HFF-Myc (cell line): ENCODE measurements at regions not wholly inside any gene's neighbourhood (a gene's known extent, or its start where the extent isn't known, plus 50 kb on each side); places are given as distances from the start of the nearest gene placed in this dataset.
"Not testable (repeated sequence)": the region's sequence is repeated elsewhere in the genome, so short reads cannot be mapped to it uniquely, and the experiment has no call there.

Experiments
- DNase-seq: peaks from one replicate; pipeline ENCODE4 v3.0.0-alpha.2; 2011; ENCODE audit warnings: low read depth; ENCODE audit errors: extremely low read depth
- H3K4me3 ChIP-seq: replicated peaks from 2 replicates; pipeline ENCODE4 v1.5.1; 2011; ENCODE audit warnings: low read depth, mild to moderate bottlenecking, control low read depth, low read length
- TF ChIP-seq, protein P1 (sequence below): IDR thresholded peaks from 2 replicates; pipeline ENCODE4 v1.5.1; 2012; ENCODE audit warnings: mild to moderate bottlenecking, low read depth, low read length, control low read depth; ENCODE audit errors: missing control alignments

- H3K4me3 ChIP-seq, result no peak overlapping the region
- DNase-seq, result no peak
- TF ChIP-seq, protein P1, sequence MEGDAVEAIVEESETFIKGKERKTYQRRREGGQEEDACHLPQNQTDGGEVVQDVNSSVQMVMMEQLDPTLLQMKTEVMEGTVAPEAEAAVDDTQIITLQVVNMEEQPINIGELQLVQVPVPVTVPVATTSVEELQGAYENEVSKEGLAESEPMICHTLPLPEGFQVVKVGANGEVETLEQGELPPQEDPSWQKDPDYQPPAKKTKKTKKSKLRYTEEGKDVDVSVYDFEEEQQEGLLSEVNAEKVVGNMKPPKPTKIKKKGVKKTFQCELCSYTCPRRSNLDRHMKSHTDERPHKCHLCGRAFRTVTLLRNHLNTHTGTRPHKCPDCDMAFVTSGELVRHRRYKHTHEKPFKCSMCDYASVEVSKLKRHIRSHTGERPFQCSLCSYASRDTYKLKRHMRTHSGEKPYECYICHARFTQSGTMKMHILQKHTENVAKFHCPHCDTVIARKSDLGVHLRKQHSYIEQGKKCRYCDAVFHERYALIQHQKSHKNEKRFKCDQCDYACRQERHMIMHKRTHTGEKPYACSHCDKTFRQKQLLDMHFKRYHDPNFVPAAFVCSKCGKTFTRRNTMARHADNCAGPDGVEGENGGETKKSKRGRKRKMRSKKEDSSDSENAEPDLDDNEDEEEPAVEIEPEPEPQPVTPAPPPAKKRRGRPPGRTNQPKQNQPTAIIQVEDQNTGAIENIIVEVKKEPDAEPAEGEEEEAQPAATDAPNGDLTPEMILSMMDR, result no peak
Observed at GRCh38 chr20:48524582-48524981, 303.2 kb downstream of the PREX1 start.

GRCh38 chr20:48523191-48523995, 304.4 kb downstream of the PREX1 start:
- H3K4me3 ChIP-seq, result no peak overlapping the region
- DNase-seq, result peak; percentile 59
- TF ChIP-seq, protein P1, result no peak

GRCh38 chr20:48521121-48521520, 306.7 kb downstream of the PREX1 start:
- H3K4me3 ChIP-seq, result no peak overlapping the region
- TF ChIP-seq, protein P1, result no peak
- no peak for DNase-seq

GRCh38 chr20:48516196-48516595, 311.6 kb downstream of the PREX1 start:
- not testable (repeated sequence) for DNase-seq, H3K4me3 ChIP-seq

- DNase-seq, result not testable (repeated sequence)
Observed at GRCh38 chr20:48514577-48514976, 313.2 kb downstream of the PREX1 start.

DNA sequence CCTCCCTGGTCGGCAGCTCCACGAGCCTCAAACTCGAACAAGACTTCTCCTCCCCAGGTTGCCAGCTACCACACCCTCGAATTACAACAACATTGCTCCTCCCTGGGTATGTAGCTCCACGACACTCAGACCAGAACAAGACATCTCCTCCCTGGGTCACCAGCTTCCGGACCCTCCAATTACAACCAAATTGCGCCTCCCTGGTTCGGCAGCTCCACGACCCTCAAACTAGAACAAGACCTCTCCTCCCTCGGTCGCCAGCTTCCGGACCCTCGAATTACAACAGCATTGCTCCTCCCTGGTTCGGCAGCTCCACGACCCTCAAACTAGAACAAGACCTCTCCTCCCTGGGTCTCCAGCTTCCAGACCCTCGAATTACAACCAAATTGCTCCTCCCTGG, 315.3 kb downstream of the PREX1 start:
- not testable (repeated sequence) for DNase-seq, H3K4me3 ChIP-seq

More at GRCh38 chr20:48514577-48514976, 313.2 kb downstream of the PREX1 start:
- H3K4me3 ChIP-seq, result not testable (repeated sequence)

DNA sequence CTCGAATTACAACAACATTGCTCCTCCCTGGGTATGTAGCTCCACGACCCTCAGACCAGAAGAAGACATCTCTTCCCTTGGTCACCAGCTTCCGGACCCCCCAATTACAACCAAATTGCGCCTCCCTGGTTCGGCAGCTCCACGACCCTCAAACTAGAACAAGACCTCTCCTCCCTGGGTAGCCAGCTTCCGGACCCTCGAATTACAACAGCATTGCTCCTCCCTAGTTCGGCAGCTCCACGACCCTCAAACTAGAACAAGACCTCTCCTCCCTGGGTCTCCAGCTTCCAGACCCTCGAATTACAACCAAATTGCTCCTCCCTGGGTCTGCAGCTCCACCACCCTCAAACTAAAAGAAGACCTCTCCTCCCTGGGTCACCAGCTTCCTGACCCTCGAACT, 322.7 kb downstream of the PREX1 start:
- H3K4me3 ChIP-seq, DNase-seq: not testable (repeated sequence)

- TF ChIP-seq, protein P1, result no peak
- H3K4me3 ChIP-seq, result no peak overlapping the region
- DNase-seq, result no peak
Observed at GRCh38 chr20:48503166-48503815, 324.5 kb downstream of the PREX1 start.

DNA sequence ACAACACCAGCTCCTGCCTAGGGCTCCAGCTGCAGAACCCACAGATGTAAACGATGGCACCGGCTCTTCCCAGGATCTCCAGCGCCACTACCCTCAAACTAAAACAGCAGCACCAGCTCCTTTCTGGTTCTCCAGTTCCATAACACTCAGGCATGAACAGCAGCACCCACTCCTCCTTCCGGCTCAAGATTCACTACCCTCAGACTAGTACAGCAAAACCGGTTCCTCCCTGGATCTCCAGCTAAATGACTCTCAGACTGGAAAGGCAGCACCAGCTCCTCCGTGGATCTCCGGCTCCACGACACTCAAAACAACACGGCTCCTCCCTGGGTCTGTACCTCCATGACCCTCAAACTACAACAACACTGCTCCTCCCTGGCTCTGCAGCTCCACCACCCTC, 325.0 kb downstream of the PREX1 start:
- no peak for DNase-seq
- TF ChIP-seq, protein P1, result no peak
- H3K4me3 ChIP-seq, result no peak overlapping the region
